ENCODE measurements at regions not wholly inside any gene's neighbourhood (a gene's known extent, or its start where the extent isn't known, plus 50 kb on each side); places are given as distances from the start of the nearest gene placed in this dataset.

GRCh38 chr13:89878904-89879303, 1468.6 kb upstream of the MIR17HG start:
- Histone ChIP-seq H3K4me1 (ENCODE audit: insufficient read depth, insufficient read length) (no peaks in the 10 kb centered on the region), H3K27me3 (ENCODE audit: insufficient read depth, insufficient read length) (no peaks in the 10 kb centered on the region), H3K9me3 (ENCODE audit: insufficient read depth, low read length) (no peaks in the 10 kb centered on the region), H3K9ac (ENCODE audit: insufficient read length, low read depth) (no peak overlapping the region), H3K4me3 (ENCODE audit: insufficient read length, low read depth) (no peak overlapping the region), H3K36me3 (ENCODE audit: insufficient read depth, insufficient read length, low read length) (no peaks in the 10 kb centered on the region)
- TF ChIP-seq YY1 (IDR thresholded peaks at IDR 0.05; ENCODE audit: insufficient read depth, insufficient read length) (no peak), ZNF274 (IDR thresholded peaks at IDR 0.05; ENCODE audit: low read depth, low read length) (no peak), SUZ12 (IDR thresholded peaks at IDR 0.05; ENCODE audit: extremely low read depth, insufficient read depth, insufficient read length) (no peak)
- DNase-seq (ENCODE audit: low read depth, low spot score), result no peak

GRCh38 chr13:89880201-89880600, 1467.3 kb upstream of the MIR17HG start:
- no peaks in the 10 kb centered on the region for H3K36me3 ChIP-seq (ENCODE audit: insufficient read depth, insufficient read length, low read length)
- no peak overlapping the region for H3K9ac ChIP-seq (ENCODE audit: insufficient read length, low read depth)
- no peaks in the 10 kb centered on the region for H3K9me3 ChIP-seq (ENCODE audit: insufficient read depth, low read length)
- H3K4me1 ChIP-seq (ENCODE audit: insufficient read depth, insufficient read length), result no peaks in the 10 kb centered on the region
- no peak overlapping the region for H3K4me3 ChIP-seq (ENCODE audit: insufficient read length, low read depth)
- H3K27me3 ChIP-seq (ENCODE audit: insufficient read depth, insufficient read length), result no peaks in the 10 kb centered on the region
- no peak for TF ChIP-seq SUZ12 (IDR thresholded peaks at IDR 0.05; ENCODE audit: extremely low read depth, insufficient read depth, insufficient read length)
- no peak for TF ChIP-seq YY1 (IDR thresholded peaks at IDR 0.05; ENCODE audit: insufficient read depth, insufficient read length)
- TF ChIP-seq ZNF274 (IDR thresholded peaks at IDR 0.05; ENCODE audit: low read depth, low read length), result no peak
- no peak for DNase-seq (ENCODE audit: low read depth, low spot score)

DNA sequence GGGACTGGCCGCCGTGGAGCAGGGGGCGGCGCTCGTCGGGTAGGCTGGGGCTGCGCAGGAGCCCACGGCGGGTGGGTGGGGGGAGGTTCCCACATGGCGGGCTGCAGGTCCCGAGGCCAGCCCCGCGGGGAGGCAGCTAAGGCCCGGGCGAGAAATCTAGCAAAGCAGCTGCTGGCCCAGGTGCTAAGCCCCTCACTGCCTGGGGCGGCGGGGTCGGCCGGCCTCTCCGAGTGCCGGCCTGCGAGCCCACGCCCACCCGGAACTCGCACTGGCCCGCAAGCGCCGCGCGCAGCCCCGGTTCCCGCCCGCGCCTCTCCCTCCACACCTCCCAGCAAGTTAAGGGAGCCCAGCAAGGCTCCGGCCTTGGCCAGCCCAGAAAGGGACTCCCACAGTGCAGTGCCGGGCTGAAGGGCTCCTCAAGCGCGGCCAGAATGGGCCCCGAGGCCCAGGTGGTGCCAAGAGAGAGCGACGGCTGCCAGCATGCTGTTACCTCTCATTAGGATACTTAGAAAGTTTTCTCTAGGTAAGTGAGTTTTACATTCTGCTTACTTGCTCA, 1463.5 kb upstream of the MIR17HG start:
- TF ChIP-seq ZNF274 (IDR thresholded peaks at IDR 0.05; ENCODE audit: low read depth, low read length) (no peak), SUZ12 (IDR thresholded peaks at IDR 0.05; ENCODE audit: extremely low read depth, insufficient read depth, insufficient read length) (no peak)
- no peak for DNase-seq (ENCODE audit: low read depth, low spot score)
- H3K27me3 ChIP-seq (ENCODE audit: insufficient read depth, insufficient read length), result no peaks in the 10 kb centered on the region
- H3K4me3 ChIP-seq (ENCODE audit: insufficient read length, low read depth), result no peak overlapping the region
- no peak overlapping the region for H3K9ac ChIP-seq (ENCODE audit: insufficient read length, low read depth)
- no peaks in the 10 kb centered on the region for H3K36me3 ChIP-seq (ENCODE audit: insufficient read depth, insufficient read length, low read length)
- H3K9me3 ChIP-seq (ENCODE audit: insufficient read depth, low read length), result no peaks in the 10 kb centered on the region
- no peaks in the 10 kb centered on the region for H3K4me1 ChIP-seq (ENCODE audit: insufficient read depth, insufficient read length)

GRCh38 chr13:89890806-89891205, 1456.7 kb upstream of the MIR17HG start:
- H3K4me1 ChIP-seq (ENCODE audit: insufficient read depth, insufficient read length), result no peaks in the 10 kb centered on the region
- TF ChIP-seq YY1 (IDR thresholded peaks at IDR 0.05; ENCODE audit: insufficient read depth, insufficient read length), result no peak
- TF ChIP-seq ZNF274 (IDR thresholded peaks at IDR 0.05; ENCODE audit: low read depth, low read length), result no peak
- no peak for TF ChIP-seq SUZ12 (IDR thresholded peaks at IDR 0.05; ENCODE audit: extremely low read depth, insufficient read depth, insufficient read length)
- no peak overlapping the region for H3K9ac ChIP-seq (ENCODE audit: insufficient read length, low read depth)
- H3K4me3 ChIP-seq (ENCODE audit: insufficient read length, low read depth), result no peak overlapping the region
- H3K27me3 ChIP-seq (ENCODE audit: insufficient read depth, insufficient read length), result no peaks in the 10 kb centered on the region
- no peak for DNase-seq (ENCODE audit: low read depth, low spot score)
- no peaks in the 10 kb centered on the region for H3K9me3 ChIP-seq (ENCODE audit: insufficient read depth, low read length)
- no peaks in the 10 kb centered on the region for H3K36me3 ChIP-seq (ENCODE audit: insufficient read depth, insufficient read length, low read length)

DNA sequence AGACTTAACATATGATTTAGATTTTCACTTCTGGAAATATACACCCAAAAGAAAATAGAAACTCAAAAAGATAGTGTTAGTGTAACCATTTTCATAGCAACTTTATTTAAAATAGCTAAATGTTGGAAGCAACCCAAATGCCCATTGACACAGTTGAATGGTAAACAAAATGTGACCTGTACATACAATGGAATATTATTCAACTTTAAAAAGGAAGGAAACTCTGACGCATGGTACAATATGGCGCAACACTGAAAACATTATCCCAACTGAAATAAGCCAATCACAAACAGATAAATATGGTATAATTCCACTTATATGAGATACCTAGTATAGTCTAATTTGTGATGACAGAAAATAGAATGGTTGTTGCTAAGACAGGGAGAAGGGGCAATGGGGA, 1456.1 kb upstream of the MIR17HG start:
- DNase-seq (ENCODE audit: low read depth, low spot score), result no peak
- Histone ChIP-seq H3K36me3 (ENCODE audit: insufficient read depth, insufficient read length, low read length) (no peaks in the 10 kb centered on the region), H3K27me3 (ENCODE audit: insufficient read depth, insufficient read length) (no peaks in the 10 kb centered on the region), H3K4me1 (ENCODE audit: insufficient read depth, insufficient read length) (no peaks in the 10 kb centered on the region), H3K4me3 (ENCODE audit: insufficient read length, low read depth) (no peak overlapping the region), H3K9me3 (ENCODE audit: insufficient read depth, low read length) (no peaks in the 10 kb centered on the region), H3K9ac (ENCODE audit: insufficient read length, low read depth) (no peak overlapping the region)
- TF ChIP-seq SUZ12 (IDR thresholded peaks at IDR 0.05; ENCODE audit: extremely low read depth, insufficient read depth, insufficient read length) (no peak), YY1 (IDR thresholded peaks at IDR 0.05; ENCODE audit: insufficient read depth, insufficient read length) (no peak), ZNF274 (IDR thresholded peaks at IDR 0.05; ENCODE audit: low read depth, low read length) (no peak)

GRCh38 chr13:89897681-89898080, 1449.8 kb upstream of the MIR17HG start:
- Histone ChIP-seq H3K9me3 (ENCODE audit: insufficient read depth, low read length) (no peaks in the 10 kb centered on the region), H3K9ac (ENCODE audit: insufficient read length, low read depth) (no peak overlapping the region), H3K4me1 (ENCODE audit: insufficient read depth, insufficient read length) (no peaks in the 10 kb centered on the region), H3K27me3 (ENCODE audit: insufficient read depth, insufficient read length) (no peaks in the 10 kb centered on the region), H3K36me3 (ENCODE audit: insufficient read depth, insufficient read length, low read length) (no peaks in the 10 kb centered on the region), H3K4me3 (ENCODE audit: insufficient read length, low read depth) (no peak overlapping the region)
- TF ChIP-seq SUZ12 (IDR thresholded peaks at IDR 0.05; ENCODE audit: extremely low read depth, insufficient read depth, insufficient read length) (no peak), ZNF274 (IDR thresholded peaks at IDR 0.05; ENCODE audit: low read depth, low read length) (no peak), YY1 (IDR thresholded peaks at IDR 0.05; ENCODE audit: insufficient read depth, insufficient read length) (no peak)
- DNase-seq (ENCODE audit: low read depth, low spot score), result no peak

GRCh38 chr13:89899302-89900103, 1448.0 kb upstream of the MIR17HG start:
- DNase-seq (ENCODE audit: low read depth, low spot score), result no peak
- H3K9ac ChIP-seq (ENCODE audit: insufficient read length, low read depth), result no peak overlapping the region

More at GRCh38 chr13:89899302-89900103, 1448.0 kb upstream of the MIR17HG start:
- Histone ChIP-seq H3K4me1 (ENCODE audit: insufficient read depth, insufficient read length) (no peaks in the 10 kb centered on the region), H3K9me3 (ENCODE audit: insufficient read depth, low read length) (no peaks in the 10 kb centered on the region), H3K27me3 (ENCODE audit: insufficient read depth, insufficient read length) (no peaks in the 10 kb centered on the region), H3K36me3 (ENCODE audit: insufficient read depth, insufficient read length, low read length) (no peaks in the 10 kb centered on the region), H3K4me3 (ENCODE audit: insufficient read length, low read depth) (no peak overlapping the region)
- no peak for TF ChIP-seq YY1 (IDR thresholded peaks at IDR 0.05; ENCODE audit: insufficient read depth, insufficient read length)
- TF ChIP-seq SUZ12 (IDR thresholded peaks at IDR 0.05; ENCODE audit: extremely low read depth, insufficient read depth, insufficient read length), result no peak
- TF ChIP-seq ZNF274 (IDR thresholded peaks at IDR 0.05; ENCODE audit: low read depth, low read length), result no peak
